Activated CD8-positive, alpha-beta T cell treated with anti-CD3 and anti-CD28 coated beads for 36 hours (primary cell): ENCODE measurements at regions not wholly inside any gene's neighbourhood (a gene's known extent, or its start where the extent isn't known, plus 50 kb on each side); places are given as distances from the start of the nearest gene placed in this dataset.

Experiments used
- ATAC-seq: fragments of 200-7000 bp; cut with Tn5 transposase; one replicate; pipeline ENCODE4 v1.10.0; 2021; ENCODE audit warnings: mild to moderate bottlenecking, moderate library complexity
- CTCF ChIA-PET: fragments of 350-600 bp; sonication (Branson Sonifier 250); formaldehyde crosslinking; loops from one replicate; lab custom pipeline; 2021; ENCODE audit warnings: antibody characterized with exemption; lab: Charles Lee
- POLR2A ChIA-PET: fragments of 350-600 bp; sonication (Branson Sonifier 250); formaldehyde crosslinking; loops from one replicate; lab custom pipeline; 2021; ENCODE audit warnings: antibody characterized with exemption; lab: Charles Lee
- DNase-seq: peaks from one replicate; pipeline ENCODE4 v3.0.0-alpha.2; 2020
- H3K27ac Mint-ChIP-seq: one replicate; pipeline ENCODE4 v1.8.0; 2021; ENCODE audit warnings: mild to moderate bottlenecking, mixed read lengths
- H3K27me3 Mint-ChIP-seq: one replicate; pipeline ENCODE4 v1.8.0; 2021; ENCODE audit warnings: mixed read lengths
- H3K36me3 Mint-ChIP-seq: one replicate; pipeline ENCODE4 v1.8.0; 2021; ENCODE audit warnings: low read depth, mixed read lengths
- H3K4me1 Mint-ChIP-seq: one replicate; pipeline ENCODE4 v1.8.0; 2021; ENCODE audit warnings: low read depth, mixed read lengths
- H3K4me3 Mint-ChIP-seq: one replicate; pipeline ENCODE4 v1.8.0; 2021; ENCODE audit warnings: mild to moderate bottlenecking, moderate library complexity, mixed read lengths
- H3K9me3 Mint-ChIP-seq: one replicate; pipeline ENCODE4 v1.8.0; 2021; ENCODE audit warnings: mixed read lengths
- intact Hi-C: fragments of 100-400 bp; cut with micrococcal nuclease; formaldehyde crosslinking; loops from one replicate; pipeline ENCODE4 v1.10.0; 2022
- TF ChIP-seq, protein P1 (sequence below): fragments of 200-600 bp; IDR thresholded peaks from one replicate; pipeline ENCODE4 v1.8.0; 2022; ENCODE audit warnings: antibody characterized with exemption, mild to moderate bottlenecking

GRCh38 chr13:63497601-63498000 lies 2082.0 kb upstream of the PCDH20 start:
- no peaks in the 10 kb centered on the region for H3K36me3 Mint-ChIP-seq
- ChIA-PET CTCF (no interaction called here), POLR2A (no interaction called here)
- no peaks in the 10 kb centered on the region for H3K4me1 Mint-ChIP-seq
- TF ChIP-seq, protein P1, sequence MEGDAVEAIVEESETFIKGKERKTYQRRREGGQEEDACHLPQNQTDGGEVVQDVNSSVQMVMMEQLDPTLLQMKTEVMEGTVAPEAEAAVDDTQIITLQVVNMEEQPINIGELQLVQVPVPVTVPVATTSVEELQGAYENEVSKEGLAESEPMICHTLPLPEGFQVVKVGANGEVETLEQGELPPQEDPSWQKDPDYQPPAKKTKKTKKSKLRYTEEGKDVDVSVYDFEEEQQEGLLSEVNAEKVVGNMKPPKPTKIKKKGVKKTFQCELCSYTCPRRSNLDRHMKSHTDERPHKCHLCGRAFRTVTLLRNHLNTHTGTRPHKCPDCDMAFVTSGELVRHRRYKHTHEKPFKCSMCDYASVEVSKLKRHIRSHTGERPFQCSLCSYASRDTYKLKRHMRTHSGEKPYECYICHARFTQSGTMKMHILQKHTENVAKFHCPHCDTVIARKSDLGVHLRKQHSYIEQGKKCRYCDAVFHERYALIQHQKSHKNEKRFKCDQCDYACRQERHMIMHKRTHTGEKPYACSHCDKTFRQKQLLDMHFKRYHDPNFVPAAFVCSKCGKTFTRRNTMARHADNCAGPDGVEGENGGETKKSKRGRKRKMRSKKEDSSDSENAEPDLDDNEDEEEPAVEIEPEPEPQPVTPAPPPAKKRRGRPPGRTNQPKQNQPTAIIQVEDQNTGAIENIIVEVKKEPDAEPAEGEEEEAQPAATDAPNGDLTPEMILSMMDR = no peak
- intact Hi-C loops = no loop called here
- ATAC-seq (no peak), DNase-seq (no peak)
- H3K27me3 Mint-ChIP-seq = no peaks in the 10 kb centered on the region
- no peaks in the 10 kb centered on the region for H3K9me3 Mint-ChIP-seq
- no peak overlapping the region for H3K4me3 Mint-ChIP-seq
- no peak overlapping the region for H3K27ac Mint-ChIP-seq

GRCh38 chr13:63492604-63493003 lies 2077.0 kb upstream of the PCDH20 start:
- Mint-ChIP-seq H3K27me3 (no peaks in the 10 kb centered on the region), H3K36me3 (no peaks in the 10 kb centered on the region), H3K4me1 (no peaks in the 10 kb centered on the region), H3K27ac (no peak overlapping the region), H3K9me3 (no peaks in the 10 kb centered on the region), H3K4me3 (no peak overlapping the region)
- TF ChIP-seq, protein P1 = no peak
- POLR2A ChIA-PET = no interaction called here
- CTCF ChIA-PET = no interaction called here
- DNase-seq (no peak), ATAC-seq (no peak)
- intact Hi-C loops = no loop called here

GRCh38 chr13:63490149-63490548 lies 2074.5 kb upstream of the PCDH20 start:
- intact Hi-C loops = no loop called here
- no peak for DNase-seq
- CTCF ChIA-PET = no interaction called here

GRCh38 chr13:63481334-63481733 lies 2065.7 kb upstream of the PCDH20 start:
- Mint-ChIP-seq H3K4me3 (no peak overlapping the region), H3K4me1 (no peaks in the 10 kb centered on the region), H3K9me3 (peaks cover 9% of the 10 kb centered on the region), H3K27me3 (no peaks in the 10 kb centered on the region), H3K27ac (no peak overlapping the region), H3K36me3 (no peaks in the 10 kb centered on the region)
- ATAC-seq (no peak), DNase-seq (no peak)
- ChIA-PET POLR2A (no interaction called here), CTCF (no interaction called here)
- TF ChIP-seq, protein P1 = no peak
- intact Hi-C loops = no loop called here

More at GRCh38 chr13:63490149-63490548, 2074.5 kb upstream of the PCDH20 start:
- H3K27me3 Mint-ChIP-seq = no peaks in the 10 kb centered on the region
- no peaks in the 10 kb centered on the region for H3K4me1 Mint-ChIP-seq
- TF ChIP-seq, protein P1 = no peak
- peaks cover 5% of the 10 kb centered on the region for H3K9me3 Mint-ChIP-seq
- no peaks in the 10 kb centered on the region for H3K36me3 Mint-ChIP-seq
- no peak for ATAC-seq
- no peak overlapping the region for H3K4me3 Mint-ChIP-seq
- H3K27ac Mint-ChIP-seq = no peak overlapping the region
- POLR2A ChIA-PET = no interaction called here

DNA sequence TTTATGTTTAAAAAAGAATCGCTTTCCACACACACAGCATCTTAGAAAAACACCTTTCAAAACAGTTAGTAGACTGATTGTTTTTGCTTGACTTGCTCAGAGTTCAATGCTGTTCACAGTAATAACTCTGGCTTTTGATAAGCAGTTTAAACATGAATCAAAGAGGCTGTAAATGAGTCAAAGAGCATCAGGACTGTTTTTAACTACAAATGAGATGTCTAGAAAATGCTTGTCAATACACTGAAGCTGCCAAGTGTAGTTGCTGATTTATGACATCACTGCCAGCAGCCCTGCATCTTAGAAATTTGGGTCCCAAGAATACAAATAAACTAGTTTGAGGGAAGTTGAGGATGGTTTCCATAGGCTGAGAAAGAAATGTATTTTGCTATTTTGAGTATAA lies 2057.1 kb upstream of the PCDH20 start:
- Mint-ChIP-seq H3K36me3 (no peaks in the 10 kb centered on the region), H3K4me1 (no peaks in the 10 kb centered on the region), H3K27me3 (no peaks in the 10 kb centered on the region), H3K9me3 (peaks cover 7% of the 10 kb centered on the region), H3K27ac (no peak overlapping the region), H3K4me3 (no peak overlapping the region)
- ATAC-seq = no peak
- ChIA-PET POLR2A (no interaction called here), CTCF (no interaction called here)
- TF ChIP-seq, protein P1 = no peak
- DNase-seq = no peak
- intact Hi-C loops = no loop called here
